NCI-H524 (cell line): ENCODE measurements at regions not wholly inside any gene's neighbourhood (a gene's known extent, or its start where the extent isn't known, plus 50 kb on each side); places are given as distances from the start of the nearest gene placed in this dataset.
A peak's percentile ranks its signal among the peaks of the same experiment; 100 is the strongest.

Experiments used
- DNase-seq, 2 experiments: peaks; one replicate each; lab custom pipeline; 2025; lab: John Stamatoyannopoulos, UW

- DNase-seq: peak; percentile 81 to 93
Measured at GRCh38 chr3:117756563-117756962, 1047.0 kb downstream of the TUSC7 start.

GRCh38 chr3:117761703-117762620 lies 1052.4 kb downstream of the TUSC7 start:
- no peak for DNase-seq

- DNase-seq: peak in 1 of 2 experiments; percentile 60
Measured at GRCh38 chr3:117762621-117763037, 1053.0 kb downstream of the TUSC7 start.

GRCh38 chr3:117763561-117763960 lies 1054.0 kb downstream of the TUSC7 start:
- peak; percentile 27 to 68 for DNase-seq

- DNase-seq: no peak
Measured at GRCh38 chr3:117768581-117768980, 1059.0 kb downstream of the TUSC7 start.

- DNase-seq: no peak
Measured at GRCh38 chr3:117774130-117774529, 1064.6 kb downstream of the TUSC7 start.

GRCh38 chr3:117786349-117786748 lies 1076.8 kb downstream of the TUSC7 start:
- no peak for DNase-seq

GRCh38 chr3:117788061-117788460 lies 1078.5 kb downstream of the TUSC7 start:
- DNase-seq: peak; percentile 94 to 98

GRCh38 chr3:117788506-117788905 lies 1078.9 kb downstream of the TUSC7 start:
- DNase-seq: no peak

- DNase-seq: peak in 1 of 2 experiments; percentile 18
Measured at GRCh38 chr3:117790235-117790987, 1080.8 kb downstream of the TUSC7 start.

GRCh38 chr3:117793622-117794265 lies 1084.2 kb downstream of the TUSC7 start:
- DNase-seq: no peak

- no peak for DNase-seq
Measured at GRCh38 chr3:117798221-117798620, 1088.6 kb downstream of the TUSC7 start.

- no peak for DNase-seq
Measured at GRCh38 chr3:117798687-117799386, 1089.3 kb downstream of the TUSC7 start.

- DNase-seq: no peak
Measured at GRCh38 chr3:117799387-117799735, 1089.8 kb downstream of the TUSC7 start.

- DNase-seq: no peak
Measured at GRCh38 chr3:117801912-117802239, 1092.3 kb downstream of the TUSC7 start.

- DNase-seq: no peak
Measured at GRCh38 chr3:117809186-117810081, 1099.9 kb downstream of the TUSC7 start.

- no peak for DNase-seq
Measured at GRCh38 chr3:117811786-117812185, 1102.2 kb downstream of the TUSC7 start.

GRCh38 chr3:117814975-117815374 lies 1105.4 kb downstream of the TUSC7 start:
- no peak for DNase-seq

- DNase-seq: no peak
Measured at GRCh38 chr3:117817103-117817502, 1107.5 kb downstream of the TUSC7 start.

- DNase-seq: no peak
Measured at GRCh38 chr3:117818592-117818991, 1109.0 kb downstream of the TUSC7 start.
